Astrocyte (in vitro differentiated cells and primary cell): ENCODE measurements at regions not wholly inside any gene's neighbourhood (a gene's known extent, or its start where the extent isn't known, plus 50 kb on each side); places are given as distances from the start of the nearest gene placed in this dataset.

Experiments used
- DNase-seq: peaks from one replicate; pipeline ENCODE4 v3.0.0-alpha.2; 2010; ENCODE audit warnings: low read depth
- FAIRE-seq: peaks from 2 replicates; lab custom pipeline; 2011; peaks lifted over from hg19 to GRCh38; lab: Jason Lieb, UNC
- H2AFZ ChIP-seq: 2 replicates; pipeline ENCODE4 v1.6.0; 2012; ENCODE audit warnings: low read depth, low read length, inconsistent platforms
- H3K27ac ChIP-seq: 2 replicates; pipeline ENCODE4 v1.5.1; 2011; ENCODE audit warnings: low read depth, low read length, inconsistent platforms
- H3K27me3 ChIP-seq: 2 replicates; pipeline ENCODE4 v1.6.0; 2011; ENCODE audit warnings: low read length, inconsistent platforms; ENCODE audit not compliant: insufficient read depth
- H3K36me3 ChIP-seq: 2 replicates; pipeline ENCODE4 v1.5.1; 2011; ENCODE audit warnings: low read length, inconsistent platforms; ENCODE audit not compliant: insufficient read depth
- H3K4me1 ChIP-seq: 2 replicates; pipeline ENCODE4 v1.5.1; 2011; ENCODE audit warnings: low read length, inconsistent platforms; ENCODE audit not compliant: insufficient read depth
- H3K4me2 ChIP-seq: 2 replicates; pipeline ENCODE4 v1.6.0; 2012; ENCODE audit warnings: low read length, inconsistent platforms
- H3K4me3 ChIP-seq: 2 replicates; pipeline ENCODE4 v1.5.1; 2011; ENCODE audit warnings: low read depth, mild to moderate bottlenecking, low read length, inconsistent platforms; ENCODE audit not compliant: insufficient read depth
- H3K79me2 ChIP-seq: 2 replicates; pipeline ENCODE4 v1.6.0; 2012; ENCODE audit warnings: mild to moderate bottlenecking, low read length, inconsistent platforms; ENCODE audit not compliant: insufficient read depth
- H3K9ac ChIP-seq: 2 replicates; pipeline ENCODE4 v1.6.0; 2012; ENCODE audit warnings: mild to moderate bottlenecking, low read length, inconsistent platforms
- H3K9me3 ChIP-seq: 2 replicates; pipeline ENCODE4 v1.5.1; 2012; ENCODE audit warnings: low read depth, mild to moderate bottlenecking, low read length, inconsistent platforms; ENCODE audit not compliant: insufficient read depth
- H4K20me1 ChIP-seq: 2 replicates; pipeline ENCODE4 v1.6.0; 2012; ENCODE audit warnings: low read length, inconsistent platforms; ENCODE audit not compliant: insufficient read depth
- H3K27ac Mint-ChIP-seq: one replicate; pipeline ENCODE4 v1.8.0; 2021; ENCODE audit warnings: mild to moderate bottlenecking, mixed read lengths; ENCODE audit not compliant: unreplicated experiment
- H3K27me3 Mint-ChIP-seq: one replicate; pipeline ENCODE4 v1.8.0; 2021; ENCODE audit warnings: low read depth, mixed read lengths; ENCODE audit not compliant: unreplicated experiment
- H3K36me3 Mint-ChIP-seq: one replicate; pipeline ENCODE4 v1.8.0; 2021; ENCODE audit warnings: low read depth, mixed read lengths; ENCODE audit not compliant: unreplicated experiment
- H3K4me1 Mint-ChIP-seq: one replicate; pipeline ENCODE4 v1.8.0; 2021; ENCODE audit warnings: low read depth, mixed read lengths; ENCODE audit not compliant: unreplicated experiment
- H3K4me3 Mint-ChIP-seq: one replicate; pipeline ENCODE4 v1.8.0; 2021; ENCODE audit warnings: mild to moderate bottlenecking, moderate library complexity, mixed read lengths; ENCODE audit not compliant: unreplicated experiment
- H3K9me3 Mint-ChIP-seq: one replicate; pipeline ENCODE4 v1.8.0; 2021; ENCODE audit warnings: mild to moderate bottlenecking, mixed read lengths; ENCODE audit not compliant: unreplicated experiment
- CTCF ChIP-seq: IDR thresholded peaks from 2 replicates; pipeline ENCODE4 v1.5.1; 2011; ENCODE audit warnings: low read depth, mild to moderate bottlenecking, inconsistent platforms, low read length, moderate library complexity; ENCODE audit not compliant: insufficient read depth
- EZH2 ChIP-seq: IDR thresholded peaks from 2 replicates; pipeline ENCODE4 v1.6.1; 2012; ENCODE audit warnings: mild to moderate bottlenecking, low read length, inconsistent platforms; ENCODE audit not compliant: insufficient read depth

- TF ChIP-seq CTCF (no peak), EZH2 (no peak)
- no peaks in the 10 kb centered on the region for H3K9me3 ChIP-seq
- H3K36me3 ChIP-seq, result no peaks in the 10 kb centered on the region
- H3K79me2 ChIP-seq, result no peaks in the 10 kb centered on the region
- no peak overlapping the region for H3K27ac ChIP-seq
- Mint-ChIP-seq H3K4me3 (no peak overlapping the region), H3K36me3 (no peaks in the 10 kb centered on the region), H3K4me1 (peaks cover 42% of the 10 kb centered on the region), H3K27ac (no peak overlapping the region), H3K27me3 (no peaks in the 10 kb centered on the region), H3K9me3 (no peaks in the 10 kb centered on the region)
- peak overlapping the region; percentile 62 for H3K4me2 ChIP-seq
- H2AFZ ChIP-seq, result no peak overlapping the region
- no peaks in the 10 kb centered on the region for H3K27me3 ChIP-seq
- H3K9ac ChIP-seq, result no peak overlapping the region
- peaks cover 30% of the 10 kb centered on the region for H3K4me1 ChIP-seq
- no peaks in the 10 kb centered on the region for H4K20me1 ChIP-seq
- FAIRE-seq (no peak), DNase-seq (no peak)
- H3K4me3 ChIP-seq, result no peak overlapping the region
Observed at GRCh38 chr5:169351721-169352120, 50.8 kb upstream of the SLIT3 start.

- H3K9me3 Mint-ChIP-seq, result no peaks in the 10 kb centered on the region
- TF ChIP-seq CTCF (no peak), EZH2 (no peak)
- H3K4me1 Mint-ChIP-seq, result peaks cover 42% of the 10 kb centered on the region
- Histone ChIP-seq H3K4me3 (no peak overlapping the region), H4K20me1 (no peaks in the 10 kb centered on the region), H3K4me2 (peak overlapping the region; percentile 62), H3K9ac (no peak overlapping the region), H3K9me3 (no peaks in the 10 kb centered on the region), H3K36me3 (no peaks in the 10 kb centered on the region), H2AFZ (no peak overlapping the region), H3K4me1 (peaks cover 30% of the 10 kb centered on the region), H3K79me2 (no peaks in the 10 kb centered on the region), H3K27ac (peak overlapping the region; percentile 70), H3K27me3 (no peaks in the 10 kb centered on the region)
- peak; percentile 97 for FAIRE-seq
- H3K36me3 Mint-ChIP-seq, result no peaks in the 10 kb centered on the region
- DNase-seq, result peak; percentile 99
- peak overlapping the region; percentile 92 for H3K27ac Mint-ChIP-seq
- no peaks in the 10 kb centered on the region for H3K27me3 Mint-ChIP-seq
- H3K4me3 Mint-ChIP-seq, result no peak overlapping the region
Observed at GRCh38 chr5:169350759-169351240, 49.9 kb upstream of the SLIT3 start.
